GM12801 (cell line): ENCODE measurements at regions not wholly inside any gene's neighbourhood (a gene's known extent, or its start where the extent isn't known, plus 50 kb on each side); places are given as distances from the start of the nearest gene placed in this dataset.

Experiments
- CTCF ChIP-seq: IDR thresholded peaks from one replicate; pipeline ENCODE4 v1.5.1; 2011; ENCODE audit warnings: control low read depth; ENCODE audit not compliant: insufficient read length; ENCODE audit errors: extremely low read depth

- no peak for TF ChIP-seq CTCF
These were observed 302.6 kb upstream of the MC4R start for GRCh38 chr18:60675126-60675525.

- no peak for TF ChIP-seq CTCF
These were observed 303.2 kb upstream of the MC4R start for GRCh38 chr18:60675801-60676200.

GRCh38 chr18:60676815-60677214 is 304.2 kb upstream of the MC4R start:
- TF ChIP-seq CTCF = no peak

- TF ChIP-seq CTCF = no peak
These were observed 312.4 kb upstream of the MC4R start for GRCh38 chr18:60684843-60685513.

GRCh38 chr18:60686142-60686541 is 313.6 kb upstream of the MC4R start:
- TF ChIP-seq CTCF = no peak

- no peak for TF ChIP-seq CTCF
These were observed 318.5 kb upstream of the MC4R start for GRCh38 chr18:60691061-60691460.

GRCh38 chr18:60693426-60693825 is 320.9 kb upstream of the MC4R start:
- TF ChIP-seq CTCF = no peak
